ENCODE measurements at regions not wholly inside any gene's neighbourhood (a gene's known extent, or its start where the extent isn't known, plus 50 kb on each side); places are given as distances from the start of the nearest gene placed in this dataset.

DNA sequence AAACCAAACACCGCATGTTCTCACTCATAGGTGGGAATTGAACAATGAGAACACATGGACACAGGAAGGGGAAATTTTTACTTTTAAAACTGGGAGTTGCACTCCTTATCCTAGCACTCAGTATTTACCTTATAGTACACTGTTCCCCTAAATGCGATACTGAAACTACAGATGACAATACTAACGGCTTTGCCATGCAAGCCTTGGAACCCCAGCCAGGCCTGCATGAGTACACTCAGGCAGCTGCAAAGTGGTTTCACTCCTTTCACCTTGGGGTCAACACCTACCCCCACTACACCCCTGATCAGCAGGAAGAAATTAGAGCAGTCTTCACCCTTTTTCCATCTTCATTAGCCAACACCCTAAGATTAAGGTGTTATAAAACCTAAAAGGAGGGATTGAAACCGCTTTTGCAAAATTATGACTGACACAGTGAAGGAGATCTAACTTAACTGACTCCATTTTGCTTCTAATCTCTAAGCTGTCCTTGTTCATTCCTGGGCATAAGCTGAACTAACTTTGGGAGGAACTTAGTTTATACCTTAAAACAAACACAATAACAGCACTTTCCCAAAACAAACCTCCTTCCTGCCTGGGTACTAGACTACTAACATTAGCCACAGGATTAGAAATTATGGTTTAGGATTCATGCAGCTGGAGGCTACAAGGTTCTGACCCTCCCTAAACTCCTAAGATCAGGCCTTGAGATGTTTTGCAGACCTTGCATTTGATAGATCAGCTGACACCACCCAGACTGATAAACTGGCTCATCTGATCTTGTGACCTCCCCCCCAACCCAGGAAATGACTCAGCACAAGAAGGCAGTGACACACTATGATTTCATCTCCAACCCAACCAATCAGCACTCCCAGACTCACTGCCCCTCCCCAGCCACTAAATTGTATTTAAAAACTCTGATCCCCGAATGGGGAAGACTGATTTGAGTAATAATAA, 452.1 kb upstream of the PPP2R3A start (continued):
- TF ChIP-seq CCNT2 (IDR thresholded peaks at IDR 0.05; ENCODE audit: borderline replicate concordance, extremely low read depth, insufficient read length, low read depth, low read length) (no peak), ZFX (CRISPR knock-in tag; IDR thresholded peaks at IDR 0.05) (peak; percentile 33; the same call in 1 of the 2 replicates), BMI1 (IDR thresholded peaks at IDR 0.05; ENCODE audit: low read length) (no peak), DPF2 (IDR thresholded peaks at IDR 0.05) (peak; percentile 67; the same call in 1 of the 2 replicates), ADNP (tag; IDR thresholded peaks at IDR 0.05) (peak; percentile 47; the same call in 1 of the 2 replicates), COPS2 (conservative IDR thresholded peaks at IDR 0.05) (no peak), NR2C2 (CRISPR knock-in tag; IDR thresholded peaks at IDR 0.05) (no peak), NR2C2 (tag; IDR thresholded peaks at IDR 0.05) (peak; percentile 64), ZNF134 (CRISPR knock-in tag; conservative IDR thresholded peaks at IDR 0.05) (peak; percentile 81), RAD51 (IDR thresholded peaks at IDR 0.05; ENCODE audit: borderline replicate concordance, low read depth) (peak; percentile 80), ZC3H4 (CRISPR knock-in tag; IDR thresholded peaks at IDR 0.05; ENCODE audit: borderline replicate concordance) (no peak), BHLHE40 (IDR thresholded peaks at IDR 0.05; ENCODE audit: low read length) (no peak), RBM22 (IDR thresholded peaks at IDR 0.05; ENCODE audit: low read depth, low read length, poor library complexity, severe bottlenecking) (no peak), SLC30A9 (CRISPR knock-in tag; IDR thresholded peaks at IDR 0.05) (no peak), L3MBTL2 (IDR thresholded peaks at IDR 0.05) (0 out of 2 replicates have a peak, but pooled peaks have one; percentile 10), PHB (CRISPR knock-in tag; IDR thresholded peaks at IDR 0.05) (no peak), GATA2 (CRISPR knock-in tag; IDR thresholded peaks at IDR 0.05) (no peak)
- TF ChIP-seq, protein P1, sequence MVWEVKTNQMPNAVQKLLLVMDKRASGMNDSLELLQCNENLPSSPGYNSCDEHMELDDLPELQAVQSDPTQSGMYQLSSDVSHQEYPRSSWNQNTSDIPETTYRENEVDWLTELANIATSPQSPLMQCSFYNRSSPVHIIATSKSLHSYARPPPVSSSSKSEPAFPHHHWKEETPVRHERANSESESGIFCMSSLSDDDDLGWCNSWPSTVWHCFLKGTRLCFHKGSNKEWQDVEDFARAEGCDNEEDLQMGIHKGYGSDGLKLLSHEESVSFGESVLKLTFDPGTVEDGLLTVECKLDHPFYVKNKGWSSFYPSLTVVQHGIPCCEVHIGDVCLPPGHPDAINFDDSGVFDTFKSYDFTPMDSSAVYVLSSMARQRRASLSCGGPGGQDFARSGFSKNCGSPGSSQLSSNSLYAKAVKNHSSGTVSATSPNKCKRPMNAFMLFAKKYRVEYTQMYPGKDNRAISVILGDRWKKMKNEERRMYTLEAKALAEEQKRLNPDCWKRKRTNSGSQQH (CRISPR knock-in tag; IDR thresholded peaks at IDR 0.05): peak; percentile 91
- TF ChIP-seq, protein P2, sequence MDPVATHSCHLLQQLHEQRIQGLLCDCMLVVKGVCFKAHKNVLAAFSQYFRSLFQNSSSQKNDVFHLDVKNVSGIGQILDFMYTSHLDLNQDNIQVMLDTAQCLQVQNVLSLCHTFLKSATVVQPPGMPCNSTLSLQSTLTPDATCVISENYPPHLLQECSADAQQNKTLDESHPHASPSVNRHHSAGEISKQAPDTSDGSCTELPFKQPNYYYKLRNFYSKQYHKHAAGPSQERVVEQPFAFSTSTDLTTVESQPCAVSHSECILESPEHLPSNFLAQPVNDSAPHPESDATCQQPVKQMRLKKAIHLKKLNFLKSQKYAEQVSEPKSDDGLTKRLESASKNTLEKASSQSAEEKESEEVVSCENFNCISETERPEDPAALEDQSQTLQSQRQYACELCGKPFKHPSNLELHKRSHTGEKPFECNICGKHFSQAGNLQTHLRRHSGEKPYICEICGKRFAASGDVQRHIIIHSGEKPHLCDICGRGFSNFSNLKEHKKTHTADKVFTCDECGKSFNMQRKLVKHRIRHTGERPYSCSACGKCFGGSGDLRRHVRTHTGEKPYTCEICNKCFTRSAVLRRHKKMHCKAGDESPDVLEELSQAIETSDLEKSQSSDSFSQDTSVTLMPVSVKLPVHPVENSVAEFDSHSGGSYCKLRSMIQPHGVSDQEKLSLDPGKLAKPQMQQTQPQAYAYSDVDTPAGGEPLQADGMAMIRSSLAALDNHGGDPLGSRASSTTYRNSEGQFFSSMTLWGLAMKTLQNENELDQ (CRISPR knock-in tag; IDR thresholded peaks at IDR 0.05; ENCODE audit: borderline replicate concordance): no peak
- TF ChIP-seq, protein P3, sequence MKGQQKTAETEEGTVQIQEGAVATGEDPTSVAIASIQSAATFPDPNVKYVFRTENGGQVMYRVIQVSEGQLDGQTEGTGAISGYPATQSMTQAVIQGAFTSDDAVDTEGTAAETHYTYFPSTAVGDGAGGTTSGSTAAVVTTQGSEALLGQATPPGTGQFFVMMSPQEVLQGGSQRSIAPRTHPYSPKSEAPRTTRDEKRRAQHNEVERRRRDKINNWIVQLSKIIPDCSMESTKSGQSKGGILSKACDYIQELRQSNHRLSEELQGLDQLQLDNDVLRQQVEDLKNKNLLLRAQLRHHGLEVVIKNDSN (CRISPR knock-in tag; IDR thresholded peaks at IDR 0.05): peak; percentile 51; the same call in 1 of the 2 replicates
- TF ChIP-seq, protein P4, sequence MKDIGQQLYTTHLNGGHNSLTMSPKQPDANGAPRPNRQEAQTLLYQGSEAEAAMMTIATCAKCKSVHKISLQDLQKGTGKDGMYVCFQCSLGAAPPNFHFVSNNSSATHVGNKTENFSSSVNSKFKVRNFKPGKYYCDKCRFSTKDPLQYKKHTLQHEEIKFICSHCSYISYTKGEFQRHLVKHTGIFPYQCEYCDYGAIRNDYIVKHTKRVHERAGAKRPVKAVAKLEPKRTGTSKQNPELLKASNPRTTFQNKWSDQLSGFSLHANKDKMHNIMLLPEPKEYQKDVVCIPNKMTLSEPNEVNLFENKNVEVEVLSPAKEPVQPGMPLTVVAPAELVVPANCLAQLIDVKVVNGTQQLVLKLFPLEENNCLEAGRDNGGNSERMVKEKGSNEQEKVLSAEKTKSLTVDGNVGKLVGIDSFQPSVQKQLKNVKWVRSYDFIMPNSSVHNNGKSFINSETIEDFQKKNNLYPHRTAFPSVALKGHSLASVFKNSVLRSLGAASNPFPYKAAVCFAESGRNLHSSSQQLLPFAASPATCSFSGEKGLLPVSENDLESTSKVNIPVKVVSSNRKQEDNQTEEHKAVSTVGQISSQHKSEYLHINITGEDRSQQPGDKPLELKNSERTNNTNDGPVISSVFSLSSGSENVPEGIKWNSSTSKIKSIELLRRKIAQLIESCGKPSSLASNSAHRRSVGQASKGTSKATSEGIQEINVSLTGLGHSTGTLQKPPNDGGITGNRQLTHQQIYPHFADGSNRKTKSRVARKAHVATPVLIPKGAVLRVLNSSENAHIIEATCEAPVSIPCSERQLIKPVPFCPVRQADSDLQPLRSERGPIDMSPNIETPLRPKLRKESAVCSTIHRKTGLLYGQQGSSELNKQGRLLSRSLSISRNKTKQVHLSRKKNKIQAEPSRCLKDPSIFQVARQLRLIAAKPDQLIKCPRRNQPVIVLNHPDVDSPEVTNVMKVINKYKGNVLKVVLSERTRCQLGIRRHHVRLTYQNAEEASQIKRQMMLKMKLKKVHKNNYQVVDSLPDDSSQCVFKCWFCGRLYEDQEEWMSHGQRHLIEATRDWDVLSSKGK (CRISPR knock-in tag; IDR thresholded peaks at IDR 0.05): no peak

All from K562 (cell line).